Effector CD8-positive, alpha-beta T cell (primary cell): ENCODE measurements at regions not wholly inside any gene's neighbourhood (a gene's known extent, or its start where the extent isn't known, plus 50 kb on each side); places are given as distances from the start of the nearest gene placed in this dataset.

Experiments used
- DNase-seq: peaks from one replicate; lab custom pipeline; 2025; lab: John Stamatoyannopoulos, UW

GRCh38 chr2:236689981-236690380 is 120.4 kb downstream of the ACKR3 start:
- no peak for DNase-seq

- DNase-seq, result no peak
Measured at GRCh38 chr2:236690726-236691125, 121.1 kb downstream of the ACKR3 start.

- DNase-seq, result no peak
Measured at GRCh38 chr2:236691799-236692167, 122.2 kb downstream of the ACKR3 start.

GRCh38 chr2:236692937-236693336 is 123.3 kb downstream of the ACKR3 start:
- DNase-seq, result no peak

GRCh38 chr2:236693531-236693930 is 123.9 kb downstream of the ACKR3 start:
- DNase-seq, result no peak

- DNase-seq, result no peak
Measured at GRCh38 chr2:236694146-236694888, 124.7 kb downstream of the ACKR3 start.

GRCh38 chr2:236696834-236697233 is 127.2 kb downstream of the ACKR3 start:
- no peak for DNase-seq

GRCh38 chr2:236698016-236698627 is 128.5 kb downstream of the ACKR3 start:
- DNase-seq, result no peak

GRCh38 chr2:236700703-236701102 is 131.1 kb downstream of the ACKR3 start:
- no peak for DNase-seq

- no peak for DNase-seq
Measured at GRCh38 chr2:236702657-236703372, 133.2 kb downstream of the ACKR3 start.

GRCh38 chr2:236703373-236703709 is 133.7 kb downstream of the ACKR3 start:
- DNase-seq, result no peak

GRCh38 chr2:236703906-236704305 is 134.3 kb downstream of the ACKR3 start:
- no peak for DNase-seq

- DNase-seq, result no peak
Measured at GRCh38 chr2:236704887-236705286, 135.3 kb downstream of the ACKR3 start.

- DNase-seq, result no peak
Measured at GRCh38 chr2:236705295-236706105, 135.9 kb downstream of the ACKR3 start.

- no peak for DNase-seq
Measured at GRCh38 chr2:236706288-236706687, 136.7 kb downstream of the ACKR3 start.

- DNase-seq, result no peak
Measured at GRCh38 chr2:236706803-236707202, 137.2 kb downstream of the ACKR3 start.

GRCh38 chr2:236711440-236711839 is 141.8 kb downstream of the ACKR3 start:
- no peak for DNase-seq

- DNase-seq, result no peak
Measured at GRCh38 chr2:236712304-236712703, 142.7 kb downstream of the ACKR3 start.

GRCh38 chr2:236712961-236713673 is 143.5 kb downstream of the ACKR3 start:
- no peak for DNase-seq

GRCh38 chr2:236714080-236714479 is 144.5 kb downstream of the ACKR3 start:
- DNase-seq, result no peak

GRCh38 chr2:236715077-236715476 is 145.5 kb downstream of the ACKR3 start:
- DNase-seq, result no peak

GRCh38 chr2:236715491-236715961 is 145.9 kb downstream of the ACKR3 start:
- DNase-seq, result no peak
